ENCODE measurements at regions not wholly inside any gene's neighbourhood (a gene's known extent, or its start where the extent isn't known, plus 50 kb on each side); places are given as distances from the start of the nearest gene placed in this dataset.

GRCh38 chr2:23015651-23016200 is 369.3 kb upstream of the KLHL29 start:
- H3K9me3 ChIP-seq = no peaks in the 10 kb centered on the region
- H3K4me1 ChIP-seq = no peaks in the 10 kb centered on the region
- DNase-seq (ENCODE audit: extremely low spot score in 2 of 2) = peak in 1 of 2 donors; percentile 56
- H3K36me3 ChIP-seq = no peaks in the 10 kb centered on the region
- no peak overlapping the region for H3K4me3 ChIP-seq
- intact Hi-C loops (cut with DNase I) = no loop called here
- H3K27ac ChIP-seq = no peak overlapping the region
- TF ChIP-seq POLR2A (IDR thresholded peaks at IDR 0.05) = no peak
- TF ChIP-seq, protein P1, sequence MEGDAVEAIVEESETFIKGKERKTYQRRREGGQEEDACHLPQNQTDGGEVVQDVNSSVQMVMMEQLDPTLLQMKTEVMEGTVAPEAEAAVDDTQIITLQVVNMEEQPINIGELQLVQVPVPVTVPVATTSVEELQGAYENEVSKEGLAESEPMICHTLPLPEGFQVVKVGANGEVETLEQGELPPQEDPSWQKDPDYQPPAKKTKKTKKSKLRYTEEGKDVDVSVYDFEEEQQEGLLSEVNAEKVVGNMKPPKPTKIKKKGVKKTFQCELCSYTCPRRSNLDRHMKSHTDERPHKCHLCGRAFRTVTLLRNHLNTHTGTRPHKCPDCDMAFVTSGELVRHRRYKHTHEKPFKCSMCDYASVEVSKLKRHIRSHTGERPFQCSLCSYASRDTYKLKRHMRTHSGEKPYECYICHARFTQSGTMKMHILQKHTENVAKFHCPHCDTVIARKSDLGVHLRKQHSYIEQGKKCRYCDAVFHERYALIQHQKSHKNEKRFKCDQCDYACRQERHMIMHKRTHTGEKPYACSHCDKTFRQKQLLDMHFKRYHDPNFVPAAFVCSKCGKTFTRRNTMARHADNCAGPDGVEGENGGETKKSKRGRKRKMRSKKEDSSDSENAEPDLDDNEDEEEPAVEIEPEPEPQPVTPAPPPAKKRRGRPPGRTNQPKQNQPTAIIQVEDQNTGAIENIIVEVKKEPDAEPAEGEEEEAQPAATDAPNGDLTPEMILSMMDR (IDR thresholded peaks at IDR 0.05) = no peak
- TF ChIP-seq POLR2AphosphoS5 (IDR thresholded peaks at IDR 0.05; ENCODE audit: insufficient read depth in 1 of 2, low read depth in 1 of 2) = no peak
- H3K27me3 ChIP-seq = no peaks in the 10 kb centered on the region

DNA sequence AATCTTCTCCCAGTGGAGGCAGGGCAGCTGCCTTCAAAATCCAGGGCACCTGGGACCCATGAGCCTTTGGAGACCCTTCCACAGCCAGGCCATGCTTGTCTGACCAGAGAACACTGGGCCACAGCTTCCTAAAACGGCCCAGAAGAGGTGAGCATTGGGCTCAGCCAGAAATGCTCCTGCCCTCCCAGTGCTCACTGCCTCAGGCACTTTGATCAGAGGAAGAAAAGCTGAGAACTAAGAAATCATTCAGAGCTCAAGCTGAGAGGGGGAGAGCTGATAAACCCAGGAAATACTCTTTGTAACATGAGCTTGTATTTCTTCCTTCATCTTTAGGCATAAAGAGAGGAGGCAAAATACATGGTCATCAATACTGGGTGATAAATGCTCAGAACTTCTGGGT is 365.5 kb upstream of the KLHL29 start:
- H3K4me3 ChIP-seq = no peak overlapping the region
- H3K36me3 ChIP-seq = no peaks in the 10 kb centered on the region
- H3K27ac ChIP-seq = no peak overlapping the region
- H3K9me3 ChIP-seq = no peaks in the 10 kb centered on the region
- TF ChIP-seq POLR2AphosphoS5 (IDR thresholded peaks at IDR 0.05; ENCODE audit: insufficient read depth in 1 of 2, low read depth in 1 of 2) = no peak
- TF ChIP-seq, protein P1 (IDR thresholded peaks at IDR 0.05) = no peak
- no peak for TF ChIP-seq POLR2A (IDR thresholded peaks at IDR 0.05)
- H3K27me3 ChIP-seq = no peaks in the 10 kb centered on the region
- H3K4me1 ChIP-seq = no peaks in the 10 kb centered on the region
- intact Hi-C loops (cut with DNase I) = no loop called here
- no peak for DNase-seq (ENCODE audit: extremely low spot score in 2 of 2)

- TF ChIP-seq POLR2AphosphoS5 (IDR thresholded peaks at IDR 0.05; ENCODE audit: insufficient read depth in 1 of 2, low read depth in 1 of 2) = no peak
- TF ChIP-seq, protein P1 (IDR thresholded peaks at IDR 0.05) = no peak
- TF ChIP-seq POLR2A (IDR thresholded peaks at IDR 0.05) = no peak
- Histone ChIP-seq H3K4me1 (no peaks in the 10 kb centered on the region), H3K36me3 (no peaks in the 10 kb centered on the region), H3K9me3 (no peaks in the 10 kb centered on the region), H3K27ac (no peak overlapping the region), H3K27me3 (no peaks in the 10 kb centered on the region), H3K4me3 (no peak overlapping the region)
- intact Hi-C loops (cut with DNase I) = no loop called here
- no peak for DNase-seq (ENCODE audit: extremely low spot score in 2 of 2)
Measured at GRCh38 chr2:23020659-23021058, 364.3 kb upstream of the KLHL29 start.

GRCh38 chr2:23021311-23022120 is 363.5 kb upstream of the KLHL29 start:
- Histone ChIP-seq H3K9me3 (no peaks in the 10 kb centered on the region), H3K4me1 (no peaks in the 10 kb centered on the region), H3K4me3 (no peak overlapping the region), H3K36me3 (no peaks in the 10 kb centered on the region), H3K27ac (no peak overlapping the region), H3K27me3 (no peaks in the 10 kb centered on the region)
- intact Hi-C loops (cut with DNase I) = no loop called here
- DNase-seq (ENCODE audit: extremely low spot score in 2 of 2) = no peak
- no peak for TF ChIP-seq POLR2A (IDR thresholded peaks at IDR 0.05)
- TF ChIP-seq POLR2AphosphoS5 (IDR thresholded peaks at IDR 0.05; ENCODE audit: insufficient read depth in 1 of 2, low read depth in 1 of 2) = no peak
- TF ChIP-seq, protein P1 (IDR thresholded peaks at IDR 0.05) = no peak

DNA sequence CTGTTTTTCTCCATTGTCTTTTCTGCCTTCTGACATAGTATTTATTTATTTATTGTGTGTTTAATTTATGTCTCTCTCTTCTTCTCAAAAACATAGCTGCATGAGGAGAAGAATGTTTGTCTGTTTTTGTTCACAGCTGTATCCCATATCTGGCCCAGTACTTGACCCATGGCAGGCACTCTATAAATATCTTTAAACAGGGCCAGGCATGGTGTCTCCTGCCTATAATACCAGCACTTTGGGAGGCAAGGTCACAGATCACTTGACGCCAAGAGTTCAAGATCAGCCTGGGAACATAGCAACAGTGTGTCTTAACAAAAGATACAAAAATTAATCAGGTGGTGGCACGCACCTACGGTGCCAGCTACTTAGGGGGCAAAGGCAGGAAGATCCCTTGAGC is 361.3 kb upstream of the KLHL29 start:
- Histone ChIP-seq H3K27me3 (no peaks in the 10 kb centered on the region), H3K36me3 (no peaks in the 10 kb centered on the region), H3K4me3 (no peak overlapping the region), H3K4me1 (no peaks in the 10 kb centered on the region), H3K9me3 (no peaks in the 10 kb centered on the region), H3K27ac (no peak overlapping the region)
- intact Hi-C loops (cut with DNase I) = no loop called here
- peak in 1 of 2 donors; percentile 37 for DNase-seq (ENCODE audit: extremely low spot score in 2 of 2)
- no peak for TF ChIP-seq POLR2A (IDR thresholded peaks at IDR 0.05)
- TF ChIP-seq, protein P1 (IDR thresholded peaks at IDR 0.05) = no peak
- no peak for TF ChIP-seq POLR2AphosphoS5 (IDR thresholded peaks at IDR 0.05; ENCODE audit: insufficient read depth in 1 of 2, low read depth in 1 of 2)

Measured in vagina (tissue), 2 donors.